ENCODE measurements at regions not wholly inside any gene's neighbourhood (a gene's known extent, or its start where the extent isn't known, plus 50 kb on each side); places are given as distances from the start of the nearest gene placed in this dataset.

DNA sequence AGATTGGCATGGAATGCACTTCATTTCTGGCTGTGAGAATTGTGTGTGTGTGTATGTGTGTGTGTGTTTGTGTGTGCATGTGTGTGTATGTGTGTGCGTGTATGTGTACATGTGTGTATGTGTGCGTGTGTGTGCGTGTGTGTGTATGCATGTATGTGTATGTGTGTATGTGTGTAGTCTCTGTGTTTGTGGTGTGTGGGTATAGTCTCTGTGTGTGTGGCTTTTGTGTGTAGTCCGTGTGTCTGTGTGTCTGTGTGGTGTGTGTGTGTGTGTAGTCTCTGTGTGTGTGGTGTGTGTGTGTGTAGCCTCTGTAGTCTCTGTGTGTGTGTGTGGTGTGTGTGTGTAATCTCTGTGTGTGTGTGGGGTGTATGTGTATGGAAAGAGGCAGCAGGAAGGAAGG is 247.3 kb upstream of the SOX11 start:
- no peak for ATAC-seq
- POLR2A ChIA-PET = no interaction called here
- no TSS peak for BruUV-seq (replicated peaks)
- H4K20me1 ChIP-seq (ENCODE audit: insufficient read depth) = no peaks in the 10 kb centered on the region
- no peaks in the 10 kb centered on the region for H3K9me2 ChIP-seq (ENCODE audit: insufficient read depth)
- H3K4me2 ChIP-seq (ENCODE audit: low read length) = no peak overlapping the region
- peaks cover 12 to 17% of the 10 kb centered on the region in 2 experiments; a peak in 2 of 4 replicates for H3K9me3 ChIP-seq (ENCODE audit: control insufficient read depth in 1 of 2, insufficient read depth in 1 of 2, low read depth in 1 of 2, low read length in 2 of 2)
- H3K4me1 ChIP-seq (ENCODE audit: control insufficient read depth in 1 of 2, insufficient read depth in 2 of 2, low read length in 2 of 2) = no peaks in the 10 kb centered on the region
- intact Hi-C loops (cut with micrococcal nuclease) = no loop called here
- H3K27me3 ChIP-seq (ENCODE audit: insufficient read depth, low read length) = no peaks in the 10 kb centered on the region
- TF ChIP-seq, protein P1, sequence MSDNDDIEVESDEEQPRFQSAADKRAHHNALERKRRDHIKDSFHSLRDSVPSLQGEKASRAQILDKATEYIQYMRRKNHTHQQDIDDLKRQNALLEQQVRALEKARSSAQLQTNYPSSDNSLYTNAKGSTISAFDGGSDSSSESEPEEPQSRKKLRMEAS (IDR thresholded peaks at IDR 0.05) = no peak
- no peak for TF ChIP-seq ZFX (IDR thresholded peaks at IDR 0.05)
- no peak for TF ChIP-seq EGR1 (IDR thresholded peaks at IDR 0.05; ENCODE audit: low read depth)
- TF ChIP-seq CTCF (IDR thresholded peaks at IDR 0.05 in 2 of 3, conservative IDR thresholded peaks at IDR 0.05 in 1 of 3; ENCODE audit: borderline replicate concordance in 1 of 3, insufficient read depth in 1 of 3, low read depth in 2 of 3, low read length in 2 of 3) = no peak
- TF ChIP-seq SIN3A (IDR thresholded peaks at IDR 0.05; ENCODE audit: low read depth) = no peak
- no peak for TF ChIP-seq ATF3 (IDR thresholded peaks at IDR 0.05)
- no peak for TF ChIP-seq SP1 (IDR thresholded peaks at IDR 0.05; ENCODE audit: low read depth)
- TF ChIP-seq CEBPB (IDR thresholded peaks at IDR 0.05; ENCODE audit: low read depth) = no peak
- no peak for TF ChIP-seq YY1 (IDR thresholded peaks at IDR 0.05; ENCODE audit: extremely low read depth, insufficient replicate concordance, low read depth, low read length)
- TF ChIP-seq EZH2phosphoT487 (IDR thresholded peaks at IDR 0.05; ENCODE audit: borderline replicate concordance) = no peak
- no peak for TF ChIP-seq TCF7L2 (IDR thresholded peaks at IDR 0.05; ENCODE audit: borderline replicate concordance, extremely low read depth, insufficient read depth, insufficient read length)
- no peak for TF ChIP-seq CBX3 (IDR thresholded peaks at IDR 0.05; ENCODE audit: low read depth)
- TF ChIP-seq ELF1 (IDR thresholded peaks at IDR 0.05; ENCODE audit: borderline replicate concordance, low read depth) = no peak
- CTCF ChIA-PET = no interaction called here
- RAD21 ChIA-PET (ENCODE audit: low non-redundant PET in 1 of 2, low total read pairs in 2 of 2, uncharacterized antibody in 2 of 2, unreplicated experiment in 2 of 2) = no interaction called here
- DNase-seq (ENCODE audit: low read depth, low spot score) = no peak
- no peak overlapping the region for H3K9ac ChIP-seq (ENCODE audit: low read length)
- H3K4me3 ChIP-seq (replicated peaks in 1 of 2; ENCODE audit: low read depth in 1 of 2, low read length in 2 of 2) = no peak overlapping the region
- H3K27ac ChIP-seq (ENCODE audit: low read depth, low read length) = no peak overlapping the region
- no peak overlapping the region for H2AFZ ChIP-seq (ENCODE audit: low read depth, low read length, poor library complexity, severe bottlenecking)
- H3K36me3 ChIP-seq (ENCODE audit: control insufficient read depth in 1 of 2, insufficient read depth in 2 of 2, low read length in 2 of 2) = no peaks in the 10 kb centered on the region
- no peaks in the 10 kb centered on the region for H3K79me2 ChIP-seq (ENCODE audit: insufficient read depth, low read length)
